ENCODE measurements at regions not wholly inside any gene's neighbourhood (a gene's known extent, or its start where the extent isn't known, plus 50 kb on each side); places are given as distances from the start of the nearest gene placed in this dataset.

GRCh38 chr22:22076361-22076760 is 93.8 kb upstream of the TOP3B start:
- Histone ChIP-seq H3K79me2 (ENCODE audit: control insufficient read depth, insufficient read depth, low read length) (no peaks in the 10 kb centered on the region), H3K18ac (ENCODE audit: low read length) (no peak overlapping the region), H3K9ac (ENCODE audit: low read length) (no peak overlapping the region), H3K4ac (ENCODE audit: low read depth, low read length) (no peak overlapping the region), H4K5ac (ENCODE audit: low read length) (no peak overlapping the region), H3K27ac (ENCODE audit: low read depth, low read length) (no peak overlapping the region), H3K36me3 (ENCODE audit: control insufficient read depth, insufficient read depth, low read length) (no peaks in the 10 kb centered on the region), H2AK5ac (ENCODE audit: low read length) (no peak overlapping the region), H3K4me1 (ENCODE audit: control insufficient read depth, low read depth, low read length) (no peaks in the 10 kb centered on the region), H2BK120ac (ENCODE audit: low read depth, low read length) (no peak overlapping the region), H3K4me2 (ENCODE audit: low read length) (no peak overlapping the region), H3K27me3 (ENCODE audit: insufficient read depth, low read length, poor library complexity) (peaks cover 8% of the 10 kb centered on the region), H3K56ac (ENCODE audit: low read length) (no peak overlapping the region), H2BK5ac (ENCODE audit: low read length) (no peak overlapping the region), H3K4me3 (ENCODE audit: low read length) (no peak overlapping the region), H2BK15ac (replicated peaks; ENCODE audit: low read depth) (no peak overlapping the region), H4K8ac (ENCODE audit: low read depth, low read length) (no peak overlapping the region), H3K23ac (ENCODE audit: low read length) (no peak overlapping the region), H3K79me1 (ENCODE audit: low read length) (no peaks in the 10 kb centered on the region)
- no peak for DNase-seq

GRCh38 chr22:22075382-22076163 is 93.0 kb upstream of the TOP3B start:
- Histone ChIP-seq H3K4me1 (ENCODE audit: control insufficient read depth, low read depth, low read length) (no peaks in the 10 kb centered on the region), H3K23ac (ENCODE audit: low read length) (no peak overlapping the region), H3K4me2 (ENCODE audit: low read length) (no peak overlapping the region), H3K56ac (ENCODE audit: low read length) (no peak overlapping the region), H2AK5ac (ENCODE audit: low read length) (no peak overlapping the region), H3K79me1 (ENCODE audit: low read length) (no peaks in the 10 kb centered on the region), H3K36me3 (ENCODE audit: control insufficient read depth, insufficient read depth, low read length) (no peaks in the 10 kb centered on the region), H2BK5ac (ENCODE audit: low read length) (no peak overlapping the region), H4K8ac (ENCODE audit: low read depth, low read length) (no peak overlapping the region), H3K79me2 (ENCODE audit: control insufficient read depth, insufficient read depth, low read length) (no peaks in the 10 kb centered on the region), H3K4me3 (ENCODE audit: low read length) (no peak overlapping the region), H4K5ac (ENCODE audit: low read length) (no peak overlapping the region), H2BK120ac (ENCODE audit: low read depth, low read length) (no peak overlapping the region), H3K9ac (ENCODE audit: low read length) (no peak overlapping the region), H3K4ac (ENCODE audit: low read depth, low read length) (no peak overlapping the region), H2BK15ac (replicated peaks; ENCODE audit: low read depth) (no peak overlapping the region), H3K18ac (ENCODE audit: low read length) (no peak overlapping the region), H3K27ac (ENCODE audit: low read depth, low read length) (no peak overlapping the region), H3K27me3 (ENCODE audit: insufficient read depth, low read length, poor library complexity) (peaks cover 8% of the 10 kb centered on the region)
- WGBS (ENCODE audit: extremely low coverage, insufficient coverage, low lambda C conversion rate): no CpG with 5 or more reads among the region's 12 CpGs
- DNase-seq: no peak

- no peak for DNase-seq
- H3K27me3 ChIP-seq (ENCODE audit: insufficient read depth, low read length, poor library complexity): peaks cover 3% of the 10 kb centered on the region
- H2BK15ac ChIP-seq (replicated peaks; ENCODE audit: low read depth): no peak overlapping the region
- H3K56ac ChIP-seq (ENCODE audit: low read length): no peak overlapping the region
- no peak overlapping the region for H3K18ac ChIP-seq (ENCODE audit: low read length)
- no peak overlapping the region for H3K9ac ChIP-seq (ENCODE audit: low read length)
- no peaks in the 10 kb centered on the region for H3K4me1 ChIP-seq (ENCODE audit: control insufficient read depth, low read depth, low read length)
- H3K27ac ChIP-seq (ENCODE audit: low read depth, low read length): no peak overlapping the region
- no CpG with 5 or more reads among the region's 1 CpG for WGBS (ENCODE audit: extremely low coverage, insufficient coverage, low lambda C conversion rate)
- H4K8ac ChIP-seq (ENCODE audit: low read depth, low read length): no peak overlapping the region
- no peak overlapping the region for H3K23ac ChIP-seq (ENCODE audit: low read length)
- H4K5ac ChIP-seq (ENCODE audit: low read length): no peak overlapping the region
- H3K4me3 ChIP-seq (ENCODE audit: low read length): no peak overlapping the region
- no peak overlapping the region for H2BK120ac ChIP-seq (ENCODE audit: low read depth, low read length)
- no peaks in the 10 kb centered on the region for H3K36me3 ChIP-seq (ENCODE audit: control insufficient read depth, insufficient read depth, low read length)
- no peak overlapping the region for H2BK5ac ChIP-seq (ENCODE audit: low read length)
- H3K79me1 ChIP-seq (ENCODE audit: low read length): no peaks in the 10 kb centered on the region
- H3K79me2 ChIP-seq (ENCODE audit: control insufficient read depth, insufficient read depth, low read length): no peaks in the 10 kb centered on the region
- no peak overlapping the region for H3K4me2 ChIP-seq (ENCODE audit: low read length)
- no peak overlapping the region for H2AK5ac ChIP-seq (ENCODE audit: low read length)
- no peak overlapping the region for H3K4ac ChIP-seq (ENCODE audit: low read depth, low read length)
Observed at GRCh38 chr22:22074634-22075381, 92.2 kb upstream of the TOP3B start.

GRCh38 chr22:22073769-22074561 is 91.4 kb upstream of the TOP3B start:
- no peak overlapping the region for H3K23ac ChIP-seq (ENCODE audit: low read length)
- no peak overlapping the region for H2BK120ac ChIP-seq (ENCODE audit: low read depth, low read length)
- no peak overlapping the region for H3K4ac ChIP-seq (ENCODE audit: low read depth, low read length)
- H3K27ac ChIP-seq (ENCODE audit: low read depth, low read length): no peak overlapping the region
- no peak overlapping the region for H3K4me2 ChIP-seq (ENCODE audit: low read length)
- no peak overlapping the region for H4K8ac ChIP-seq (ENCODE audit: low read depth, low read length)
- H4K5ac ChIP-seq (ENCODE audit: low read length): no peak overlapping the region
- no peaks in the 10 kb centered on the region for H3K36me3 ChIP-seq (ENCODE audit: control insufficient read depth, insufficient read depth, low read length)
- no peak overlapping the region for H2AK5ac ChIP-seq (ENCODE audit: low read length)
- DNase-seq: peak; percentile 22
- no peak overlapping the region for H3K56ac ChIP-seq (ENCODE audit: low read length)
- H3K18ac ChIP-seq (ENCODE audit: low read length): no peak overlapping the region
- WGBS (ENCODE audit: extremely low coverage, insufficient coverage, low lambda C conversion rate): no CpG with 5 or more reads among the region's 5 CpGs
- no peak overlapping the region for H2BK15ac ChIP-seq (replicated peaks; ENCODE audit: low read depth)
- no peaks in the 10 kb centered on the region for H3K79me1 ChIP-seq (ENCODE audit: low read length)
- peaks cover 1% of the 10 kb centered on the region for H3K27me3 ChIP-seq (ENCODE audit: insufficient read depth, low read length, poor library complexity)
- no peak overlapping the region for H2BK5ac ChIP-seq (ENCODE audit: low read length)
- no peaks in the 10 kb centered on the region for H3K79me2 ChIP-seq (ENCODE audit: control insufficient read depth, insufficient read depth, low read length)
- H3K9ac ChIP-seq (ENCODE audit: low read length): no peak overlapping the region
- no peaks in the 10 kb centered on the region for H3K4me1 ChIP-seq (ENCODE audit: control insufficient read depth, low read depth, low read length)
- no peak overlapping the region for H3K4me3 ChIP-seq (ENCODE audit: low read length)

- WGBS (ENCODE audit: extremely low coverage, insufficient coverage, low lambda C conversion rate): no CpG with 5 or more reads among the region's 2 CpGs
- Histone ChIP-seq H2AK5ac (ENCODE audit: low read length) (no peak overlapping the region), H3K27me3 (ENCODE audit: insufficient read depth, low read length, poor library complexity) (peaks cover 9% of the 10 kb centered on the region), H3K4me1 (ENCODE audit: control insufficient read depth, low read depth, low read length) (no peaks in the 10 kb centered on the region), H3K56ac (ENCODE audit: low read length) (no peak overlapping the region), H2BK5ac (ENCODE audit: low read length) (no peak overlapping the region), H3K79me1 (ENCODE audit: low read length) (no peaks in the 10 kb centered on the region), H3K36me3 (ENCODE audit: control insufficient read depth, insufficient read depth, low read length) (no peaks in the 10 kb centered on the region), H3K27ac (ENCODE audit: low read depth, low read length) (no peak overlapping the region), H3K9ac (ENCODE audit: low read length) (no peak overlapping the region), H4K5ac (ENCODE audit: low read length) (no peak overlapping the region), H3K4ac (ENCODE audit: low read depth, low read length) (no peak overlapping the region), H2BK15ac (replicated peaks; ENCODE audit: low read depth) (no peak overlapping the region), H3K79me2 (ENCODE audit: control insufficient read depth, insufficient read depth, low read length) (no peaks in the 10 kb centered on the region), H2BK120ac (ENCODE audit: low read depth, low read length) (no peak overlapping the region), H3K18ac (ENCODE audit: low read length) (no peak overlapping the region), H4K8ac (ENCODE audit: low read depth, low read length) (no peak overlapping the region), H3K4me2 (ENCODE audit: low read length) (no peak overlapping the region), H3K23ac (ENCODE audit: low read length) (no peak overlapping the region), H3K4me3 (ENCODE audit: low read length) (no peak overlapping the region)
- no peak for DNase-seq
Observed at GRCh38 chr22:22072169-22072836, 89.7 kb upstream of the TOP3B start.
